Activated T-helper 17 cell treated with anti-CD3 and anti-CD28 coated beads, Interleukin-2, amount 50 U/mL, for 72 hours (primary cell): ENCODE measurements at regions not wholly inside any gene's neighbourhood (a gene's known extent, or its start where the extent isn't known, plus 50 kb on each side); places are given as distances from the start of the nearest gene placed in this dataset.

Source experiments
- ATAC-seq: fragments of 150-1000 bp; cut with Tn5 transposase; replicated peaks from 2 replicates; pipeline ENCODE4 v1.10.0; 2021; ENCODE audit warnings: mild to moderate bottlenecking, moderate library complexity
- H3K27ac Mint-ChIP-seq: one replicate; pipeline ENCODE4 v1.8.0; 2022; ENCODE audit warnings: mixed read lengths
- H3K27me3 Mint-ChIP-seq: one replicate; pipeline ENCODE4 v1.8.0; 2022; ENCODE audit warnings: mixed read lengths
- H3K36me3 Mint-ChIP-seq: one replicate; pipeline ENCODE4 v1.8.0; 2022; ENCODE audit warnings: low read depth, mild to moderate bottlenecking, mixed read lengths
- H3K4me1 Mint-ChIP-seq: one replicate; pipeline ENCODE4 v1.8.0; 2022; ENCODE audit warnings: mixed read lengths
- H3K4me3 Mint-ChIP-seq: one replicate; pipeline ENCODE4 v1.8.0; 2022; ENCODE audit warnings: mild to moderate bottlenecking, mixed read lengths
- H3K9me3 Mint-ChIP-seq: one replicate; pipeline ENCODE4 v1.8.0; 2022; ENCODE audit warnings: mixed read lengths

GRCh38 chr4:66606908-66607307 is 936.6 kb upstream of the EPHA5 start:
- no peaks in the 10 kb centered on the region for H3K36me3 Mint-ChIP-seq
- no peak overlapping the region for H3K27ac Mint-ChIP-seq
- ATAC-seq, result no peak
- H3K4me1 Mint-ChIP-seq, result no peaks in the 10 kb centered on the region
- no peak overlapping the region for H3K4me3 Mint-ChIP-seq
- peaks cover 8% of the 10 kb centered on the region for H3K9me3 Mint-ChIP-seq
- no peaks in the 10 kb centered on the region for H3K27me3 Mint-ChIP-seq

GRCh38 chr4:66606215-66606614 is 935.9 kb upstream of the EPHA5 start:
- no peak for ATAC-seq
- no peaks in the 10 kb centered on the region for H3K4me1 Mint-ChIP-seq
- no peaks in the 10 kb centered on the region for H3K36me3 Mint-ChIP-seq
- H3K4me3 Mint-ChIP-seq, result no peak overlapping the region
- no peak overlapping the region for H3K27ac Mint-ChIP-seq
- H3K27me3 Mint-ChIP-seq, result no peaks in the 10 kb centered on the region
- H3K9me3 Mint-ChIP-seq, result peaks cover 9% of the 10 kb centered on the region

- Mint-ChIP-seq H3K4me3 (no peak overlapping the region), H3K27me3 (no peaks in the 10 kb centered on the region), H3K4me1 (no peaks in the 10 kb centered on the region), H3K36me3 (no peaks in the 10 kb centered on the region), H3K27ac (no peak overlapping the region), H3K9me3 (peaks cover 10% of the 10 kb centered on the region)
- no peak for ATAC-seq
These were observed 933.9 kb upstream of the EPHA5 start for GRCh38 chr4:66604192-66604591.

- H3K27ac Mint-ChIP-seq, result no peak overlapping the region
- H3K9me3 Mint-ChIP-seq, result peaks cover 10% of the 10 kb centered on the region
- no peaks in the 10 kb centered on the region for H3K4me1 Mint-ChIP-seq
- no peaks in the 10 kb centered on the region for H3K27me3 Mint-ChIP-seq
- H3K36me3 Mint-ChIP-seq, result no peaks in the 10 kb centered on the region
- no peak overlapping the region for H3K4me3 Mint-ChIP-seq
- ATAC-seq, result no peak
These were observed 932.3 kb upstream of the EPHA5 start for GRCh38 chr4:66602622-66603021.

- H3K9me3 Mint-ChIP-seq, result peaks cover 8% of the 10 kb centered on the region
- no peaks in the 10 kb centered on the region for H3K36me3 Mint-ChIP-seq
- no peak for ATAC-seq
- no peak overlapping the region for H3K27ac Mint-ChIP-seq
- H3K4me3 Mint-ChIP-seq, result no peak overlapping the region
- H3K4me1 Mint-ChIP-seq, result no peaks in the 10 kb centered on the region
- no peaks in the 10 kb centered on the region for H3K27me3 Mint-ChIP-seq
These were observed 921.7 kb upstream of the EPHA5 start for GRCh38 chr4:66591968-66592367.

- H3K27me3 Mint-ChIP-seq, result no peaks in the 10 kb centered on the region
- no peak overlapping the region for H3K27ac Mint-ChIP-seq
These were observed 920.4 kb upstream of the EPHA5 start for GRCh38 chr4:66590488-66591215.

GRCh38 chr4:66589183-66589582 is 918.9 kb upstream of the EPHA5 start:
- Mint-ChIP-seq H3K9me3 (peaks cover 8% of the 10 kb centered on the region), H3K4me3 (no peak overlapping the region), H3K4me1 (no peaks in the 10 kb centered on the region), H3K27ac (no peak overlapping the region), H3K36me3 (no peaks in the 10 kb centered on the region), H3K27me3 (no peaks in the 10 kb centered on the region)
- ATAC-seq, result no peak

More at GRCh38 chr4:66590488-66591215, 920.4 kb upstream of the EPHA5 start:
- peaks cover 8% of the 10 kb centered on the region for H3K9me3 Mint-ChIP-seq
- ATAC-seq, result no peak
- no peaks in the 10 kb centered on the region for H3K36me3 Mint-ChIP-seq
- H3K4me1 Mint-ChIP-seq, result no peaks in the 10 kb centered on the region
- H3K4me3 Mint-ChIP-seq, result no peak overlapping the region

GRCh38 chr4:66585767-66586166 is 915.5 kb upstream of the EPHA5 start:
- Mint-ChIP-seq H3K4me1 (no peaks in the 10 kb centered on the region), H3K27me3 (no peaks in the 10 kb centered on the region), H3K9me3 (no peaks in the 10 kb centered on the region), H3K4me3 (no peak overlapping the region), H3K36me3 (no peaks in the 10 kb centered on the region), H3K27ac (no peak overlapping the region)
- ATAC-seq, result no peak

GRCh38 chr4:66577922-66578321 is 907.6 kb upstream of the EPHA5 start:
- H3K4me1 Mint-ChIP-seq, result no peaks in the 10 kb centered on the region
- H3K36me3 Mint-ChIP-seq, result no peaks in the 10 kb centered on the region
- no peaks in the 10 kb centered on the region for H3K27me3 Mint-ChIP-seq
- no peak overlapping the region for H3K27ac Mint-ChIP-seq
- no peak overlapping the region for H3K4me3 Mint-ChIP-seq
- no peaks in the 10 kb centered on the region for H3K9me3 Mint-ChIP-seq
- ATAC-seq, result no peak

GRCh38 chr4:66575008-66575696 is 904.9 kb upstream of the EPHA5 start:
- no peak for ATAC-seq
- H3K4me1 Mint-ChIP-seq, result no peaks in the 10 kb centered on the region
- no peak overlapping the region for H3K27ac Mint-ChIP-seq
- no peaks in the 10 kb centered on the region for H3K27me3 Mint-ChIP-seq
- no peak overlapping the region for H3K4me3 Mint-ChIP-seq
- no peaks in the 10 kb centered on the region for H3K36me3 Mint-ChIP-seq
- no peaks in the 10 kb centered on the region for H3K9me3 Mint-ChIP-seq

- no peaks in the 10 kb centered on the region for H3K4me1 Mint-ChIP-seq
- no peaks in the 10 kb centered on the region for H3K9me3 Mint-ChIP-seq
- ATAC-seq, result no peak
- H3K36me3 Mint-ChIP-seq, result no peaks in the 10 kb centered on the region
- no peak overlapping the region for H3K4me3 Mint-ChIP-seq
- no peaks in the 10 kb centered on the region for H3K27me3 Mint-ChIP-seq
- no peak overlapping the region for H3K27ac Mint-ChIP-seq
These were observed 904.1 kb upstream of the EPHA5 start for GRCh38 chr4:66574145-66574978.

GRCh38 chr4:66572949-66573348 is 902.7 kb upstream of the EPHA5 start:
- no peak overlapping the region for H3K4me3 Mint-ChIP-seq
- H3K9me3 Mint-ChIP-seq, result no peaks in the 10 kb centered on the region
- ATAC-seq, result no peak
- no peaks in the 10 kb centered on the region for H3K27me3 Mint-ChIP-seq
- H3K27ac Mint-ChIP-seq, result no peak overlapping the region
- H3K4me1 Mint-ChIP-seq, result no peaks in the 10 kb centered on the region
- no peaks in the 10 kb centered on the region for H3K36me3 Mint-ChIP-seq

- Mint-ChIP-seq H3K27me3 (no peaks in the 10 kb centered on the region), H3K36me3 (no peaks in the 10 kb centered on the region), H3K4me1 (no peaks in the 10 kb centered on the region), H3K27ac (no peak overlapping the region), H3K4me3 (no peak overlapping the region), H3K9me3 (no peaks in the 10 kb centered on the region)
- no peak for ATAC-seq
These were observed 900.9 kb upstream of the EPHA5 start for GRCh38 chr4:66571145-66571695.

GRCh38 chr4:66569228-66569627 is 898.9 kb upstream of the EPHA5 start:
- no peak for ATAC-seq
- Mint-ChIP-seq H3K4me3 (no peak overlapping the region), H3K36me3 (no peaks in the 10 kb centered on the region), H3K27me3 (no peaks in the 10 kb centered on the region), H3K9me3 (no peaks in the 10 kb centered on the region), H3K27ac (no peak overlapping the region), H3K4me1 (no peaks in the 10 kb centered on the region)
